Uterus (tissue), 3 donors: ENCODE measurements at regions not wholly inside any gene's neighbourhood (a gene's known extent, or its start where the extent isn't known, plus 50 kb on each side); places are given as distances from the start of the nearest gene placed in this dataset.

Source experiments
- DNase-seq, 2 donors: peaks; one replicate each; pipeline ENCODE4 v3.0.0-alpha.2; 2019 to 2020
- H3K27ac ChIP-seq, 2 donors: fragments of 200-600 bp; sonication (generic); 1 replicate in 1 of 2; 2 replicates in 1 of 2; pipeline ENCODE4 v1.5.1; 2016 to 2018
- H3K27me3 ChIP-seq, 2 donors: fragments of 200-600 bp; sonication (generic); one replicate each; pipeline ENCODE4 v1.5.1; 2018 to 2019; ENCODE audit warnings: control low read depth in 1 of 2
- H3K36me3 ChIP-seq, 2 donors: fragments of 200-600 bp; sonication (generic); one replicate each; pipeline ENCODE4 v1.5.1; 2019; ENCODE audit warnings: control low read depth in 1 of 2
- H3K4me1 ChIP-seq, 2 donors: fragments of 200-600 bp; sonication (generic); one replicate each; pipeline ENCODE4 v1.5.1; 2018 to 2019; ENCODE audit warnings: control low read depth in 1 of 2
- H3K4me3 ChIP-seq, 2 donors: fragments of 200-600 bp; sonication (generic); 1 replicate in 1 of 2; 2 replicates in 1 of 2; pipeline ENCODE4 v1.5.1; 2018 to 2019; ENCODE audit warnings: mild to moderate bottlenecking in 1 of 2
- H3K9me3 ChIP-seq, 2 donors: fragments of 200-600 bp; sonication (generic); one replicate each; pipeline ENCODE4 v1.5.1; 2019; ENCODE audit warnings: control low read depth in 1 of 2
- CTCF ChIP-seq, 4 experiments: fragments of 200-600 bp in 2 of 4; fragments of 450-650 bp in 2 of 4; sonication (generic) in 2 of 4; IDR thresholded peaks; one replicate each; pipeline ENCODE4 v1.5.1; 2016 to 2019; ENCODE audit warnings: antibody characterized with exemption in 4 of 4, mild to moderate bottlenecking in 2 of 4, moderate library complexity in 1 of 4
- POLR2A ChIP-seq, 2 donors: fragments of 450-650 bp; IDR thresholded peaks; one replicate each; pipeline ENCODE4 v1.6.1; 2016; ENCODE audit warnings: antibody characterized with exemption in 2 of 2, mild to moderate bottlenecking in 1 of 2, moderate library complexity in 1 of 2
- intact Hi-C: fragments of 100-400 bp; cut with DNase I; formaldehyde crosslinking; loops from one replicate; pipeline ENCODE4 v1.15.1; 2023; ENCODE audit warnings: low total_unique reads
- donor health status: DM: yes; HTN: yes; CAD: no.

- H3K4me1 ChIP-seq = no peaks in the 10 kb centered on the region
- H3K9me3 ChIP-seq = no peaks in the 10 kb centered on the region
- no peak overlapping the region for H3K4me3 ChIP-seq
- H3K27me3 ChIP-seq = no peaks in the 10 kb centered on the region
- H3K36me3 ChIP-seq = no peaks in the 10 kb centered on the region
- intact Hi-C loops = no loop called here
- no peak overlapping the region for H3K27ac ChIP-seq
- TF ChIP-seq POLR2A (IDR thresholded peaks at IDR 0.05) (no peak), CTCF (IDR thresholded peaks at IDR 0.05) (no peak)
- DNase-seq = no peak
These were observed 109.3 kb upstream of the TMEM161B start for GRCh38 chr5:88377705-88378656.

DNA sequence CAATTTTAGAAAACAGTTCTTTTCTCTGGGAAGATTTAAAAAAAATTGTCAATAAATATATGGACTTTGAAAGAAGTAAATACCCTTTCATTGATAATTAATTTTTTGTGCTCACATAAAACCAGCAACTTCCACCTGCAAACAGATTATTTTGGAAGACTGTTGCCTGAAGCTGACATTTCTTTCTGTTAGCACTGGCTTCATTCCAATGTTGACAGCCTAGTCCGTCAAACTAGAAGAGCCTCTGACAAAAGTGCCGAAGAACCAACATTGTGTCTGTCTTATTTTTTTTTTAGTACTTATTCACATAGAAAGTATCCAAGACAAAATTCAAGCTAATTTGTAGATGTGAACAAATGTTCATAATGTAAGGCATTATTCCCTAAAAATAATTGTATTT lies 108.6 kb upstream of the TMEM161B start:
- Histone ChIP-seq H3K4me3 (no peak overlapping the region), H3K36me3 (no peaks in the 10 kb centered on the region), H3K4me1 (no peaks in the 10 kb centered on the region), H3K27ac (no peak overlapping the region), H3K9me3 (no peaks in the 10 kb centered on the region), H3K27me3 (no peaks in the 10 kb centered on the region)
- no peak for DNase-seq
- TF ChIP-seq CTCF (IDR thresholded peaks at IDR 0.05) = no peak
- no peak for TF ChIP-seq POLR2A (IDR thresholded peaks at IDR 0.05)
- intact Hi-C loops = no loop called here

- intact Hi-C loops = no loop called here
- TF ChIP-seq CTCF (IDR thresholded peaks at IDR 0.05) (no peak), POLR2A (IDR thresholded peaks at IDR 0.05) (no peak)
- Histone ChIP-seq H3K27me3 (no peaks in the 10 kb centered on the region), H3K27ac (no peak overlapping the region), H3K36me3 (no peaks in the 10 kb centered on the region), H3K9me3 (no peaks in the 10 kb centered on the region), H3K4me1 (no peaks in the 10 kb centered on the region), H3K4me3 (no peak overlapping the region)
- DNase-seq = no peak
These were observed 108.1 kb upstream of the TMEM161B start for GRCh38 chr5:88376728-88377127.

DNA sequence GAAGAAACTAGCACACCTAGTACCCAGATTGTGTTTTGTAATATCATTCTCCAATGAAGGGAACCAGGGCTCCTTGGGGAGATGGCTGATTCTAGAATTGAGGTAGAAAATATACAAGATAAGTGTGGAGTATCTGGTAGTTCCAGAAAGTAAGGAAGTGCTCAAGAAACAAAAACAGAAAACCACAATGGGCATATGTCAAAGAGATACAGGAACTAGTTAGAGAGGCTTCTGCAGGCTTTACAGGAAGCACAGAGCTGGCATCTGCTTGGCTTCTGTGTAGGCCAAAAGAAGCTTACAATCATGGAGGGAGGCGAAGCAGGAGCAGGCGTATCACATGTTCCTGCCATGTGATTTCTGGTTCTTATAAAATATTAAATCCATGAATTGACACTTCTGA lies 105.7 kb upstream of the TMEM161B start:
- intact Hi-C loops = no loop called here

More for the DNA sequence above, 105.7 kb upstream of the TMEM161B start:
- Histone ChIP-seq H3K4me1 (no peaks in the 10 kb centered on the region), H3K27ac (no peak overlapping the region), H3K27me3 (no peaks in the 10 kb centered on the region), H3K9me3 (no peaks in the 10 kb centered on the region), H3K36me3 (no peaks in the 10 kb centered on the region), H3K4me3 (no peak overlapping the region)
- TF ChIP-seq CTCF (IDR thresholded peaks at IDR 0.05) (no peak), POLR2A (IDR thresholded peaks at IDR 0.05) (no peak)
- DNase-seq = no peak
